GM19351 (cell line): ENCODE measurements at regions not wholly inside any gene's neighbourhood (a gene's known extent, or its start where the extent isn't known, plus 50 kb on each side); places are given as distances from the start of the nearest gene placed in this dataset.

ENCODE experiments used
- ATAC-seq: cut with Tn5 transposase; IDR thresholded peaks from one replicate; pipeline ENCODE4 v1.9.1; 2021; ENCODE audit warnings: mild to moderate bottlenecking, moderate library complexity; ENCODE audit not compliant: unreplicated experiment

DNA sequence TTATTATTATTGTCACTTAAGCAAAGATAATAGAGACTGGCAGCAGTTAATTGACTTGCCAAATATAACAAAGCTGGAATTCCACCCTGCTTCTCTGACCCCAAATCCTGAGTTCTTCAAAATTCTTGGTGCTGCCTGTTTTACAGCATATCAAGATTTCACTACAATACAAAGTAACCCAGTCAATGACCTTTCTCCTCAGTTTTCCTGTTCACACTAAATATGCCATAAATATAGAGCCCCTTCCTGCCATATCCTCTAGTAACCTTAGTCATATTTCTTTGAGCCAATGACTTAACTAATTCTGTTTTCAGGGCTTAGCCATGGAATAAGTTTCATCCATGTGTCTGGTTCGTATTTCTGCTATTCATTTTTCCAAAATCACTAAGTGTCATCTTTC, 315.3 kb upstream of the HS3ST1 start:
- ATAC-seq, result no peak

GRCh38 chr4:11743236-11743635, 314.5 kb upstream of the HS3ST1 start:
- no peak for ATAC-seq

DNA sequence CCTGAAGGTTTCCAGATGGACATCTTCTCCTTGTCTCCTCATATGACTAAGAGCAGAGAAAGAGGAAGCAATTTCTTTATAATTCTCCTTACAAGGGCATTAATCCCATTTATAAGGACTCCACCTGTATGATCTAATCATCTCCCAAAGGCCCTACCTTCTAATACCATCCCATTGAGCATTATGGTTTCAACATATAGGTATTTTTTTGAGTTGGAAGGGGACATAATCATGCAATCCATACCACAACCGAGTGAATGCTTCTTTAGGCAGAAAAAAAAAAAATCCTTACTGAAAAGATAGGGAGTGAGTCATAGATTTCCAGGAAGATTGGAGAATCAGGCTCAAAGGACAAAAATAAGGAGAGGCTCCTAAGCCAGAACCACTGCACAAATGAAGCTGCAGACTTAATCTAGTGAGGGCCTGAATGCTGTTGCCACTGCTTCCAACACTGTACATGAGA, 312.5 kb upstream of the HS3ST1 start:
- no peak for ATAC-seq

- no peak for ATAC-seq
Observed at GRCh38 chr4:11739992-11740391, 311.3 kb upstream of the HS3ST1 start.

DNA sequence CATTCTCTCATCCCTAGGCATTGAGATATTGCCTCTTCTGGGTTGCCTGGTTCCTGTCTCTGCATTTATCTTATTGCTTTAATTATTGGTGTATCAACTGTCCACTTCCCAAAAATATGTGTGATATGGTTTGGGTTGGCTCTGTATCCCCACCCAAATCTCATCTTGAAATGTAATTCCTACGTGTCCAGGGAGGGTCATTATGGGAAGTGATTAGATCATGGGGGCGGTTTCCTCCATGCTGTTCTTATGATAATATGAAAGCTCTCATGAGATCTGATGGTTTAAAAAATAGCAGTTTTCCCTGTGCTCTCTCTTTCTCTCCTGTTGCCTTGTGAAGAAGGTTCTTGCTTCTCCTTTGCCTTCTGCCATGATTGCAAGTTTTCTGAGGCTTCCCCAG, 308.3 kb upstream of the HS3ST1 start:
- no peak for ATAC-seq

DNA sequence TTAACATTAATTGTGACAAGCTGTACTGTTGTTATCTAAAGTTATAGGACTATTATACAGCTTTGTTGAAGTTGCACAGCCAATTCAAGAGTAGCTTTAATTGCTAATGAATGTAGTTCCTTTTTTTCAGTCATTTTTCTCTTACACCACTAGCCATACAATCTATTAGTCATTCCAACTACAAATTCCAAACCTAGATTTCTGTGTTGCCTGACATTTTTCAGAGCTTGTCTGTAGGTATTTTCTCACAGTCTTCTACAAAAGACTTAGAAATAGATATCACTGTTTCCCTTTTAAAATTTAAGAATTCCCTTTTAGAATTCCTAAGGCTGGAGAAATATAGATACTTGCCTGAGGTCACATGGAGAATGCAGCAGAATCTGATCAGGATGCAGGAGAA, 307.0 kb upstream of the HS3ST1 start:
- ATAC-seq, result no peak

- ATAC-seq, result no peak
Observed at GRCh38 chr4:11732155-11732554, 303.5 kb upstream of the HS3ST1 start.

GRCh38 chr4:11730545-11730944, 301.9 kb upstream of the HS3ST1 start:
- no peak for ATAC-seq

- ATAC-seq, result no peak
Observed at GRCh38 chr4:11729548-11729947, 300.9 kb upstream of the HS3ST1 start.

GRCh38 chr4:11727903-11728564, 299.3 kb upstream of the HS3ST1 start:
- ATAC-seq, result no peak

- ATAC-seq, result no peak
Observed at GRCh38 chr4:11724731-11725130, 296.0 kb upstream of the HS3ST1 start.

DNA sequence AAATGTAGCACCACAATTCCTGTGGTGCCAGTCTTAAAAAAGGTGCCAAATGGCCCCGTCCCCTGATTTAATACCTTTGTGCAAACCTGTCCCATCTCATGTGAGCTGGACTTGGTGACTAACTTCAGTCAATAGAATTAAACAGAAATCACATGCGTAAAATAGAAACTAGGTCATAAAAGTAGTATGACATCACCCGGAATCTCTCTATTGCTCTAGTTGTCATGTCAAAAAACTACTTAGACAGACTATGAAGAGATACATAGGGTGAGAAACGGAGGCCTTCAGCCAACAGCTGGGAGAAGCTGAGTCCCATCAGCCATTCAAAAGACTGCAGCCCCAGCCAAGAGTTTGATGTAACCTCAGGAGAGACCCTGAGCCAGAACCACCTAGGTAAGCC, 293.5 kb upstream of the HS3ST1 start:
- no peak for ATAC-seq

GRCh38 chr4:11720292-11720691, 291.6 kb upstream of the HS3ST1 start:
- ATAC-seq, result peak; percentile 69

DNA sequence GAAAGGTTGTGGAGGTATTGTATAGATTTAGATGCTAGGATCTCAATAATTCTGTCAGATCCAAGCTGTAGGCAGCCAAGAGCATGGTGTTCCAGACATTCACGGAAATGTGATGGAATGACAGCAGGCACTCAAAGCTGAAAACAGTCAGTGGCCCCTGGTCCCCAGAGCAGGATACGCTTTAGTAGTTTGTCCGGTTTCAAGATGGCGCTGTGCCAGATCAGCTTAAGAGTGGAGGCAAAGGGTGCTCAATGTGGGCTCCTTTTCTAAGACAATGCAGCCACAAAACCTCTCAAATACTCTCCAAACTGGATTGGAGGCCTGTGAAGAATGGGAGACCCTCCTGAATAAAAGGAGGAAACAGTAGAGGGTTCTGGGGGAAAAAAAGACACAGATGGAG, 291.2 kb upstream of the HS3ST1 start:
- no peak for ATAC-seq

GRCh38 chr4:11715753-11716521, 287.2 kb upstream of the HS3ST1 start:
- ATAC-seq, result no peak

DNA sequence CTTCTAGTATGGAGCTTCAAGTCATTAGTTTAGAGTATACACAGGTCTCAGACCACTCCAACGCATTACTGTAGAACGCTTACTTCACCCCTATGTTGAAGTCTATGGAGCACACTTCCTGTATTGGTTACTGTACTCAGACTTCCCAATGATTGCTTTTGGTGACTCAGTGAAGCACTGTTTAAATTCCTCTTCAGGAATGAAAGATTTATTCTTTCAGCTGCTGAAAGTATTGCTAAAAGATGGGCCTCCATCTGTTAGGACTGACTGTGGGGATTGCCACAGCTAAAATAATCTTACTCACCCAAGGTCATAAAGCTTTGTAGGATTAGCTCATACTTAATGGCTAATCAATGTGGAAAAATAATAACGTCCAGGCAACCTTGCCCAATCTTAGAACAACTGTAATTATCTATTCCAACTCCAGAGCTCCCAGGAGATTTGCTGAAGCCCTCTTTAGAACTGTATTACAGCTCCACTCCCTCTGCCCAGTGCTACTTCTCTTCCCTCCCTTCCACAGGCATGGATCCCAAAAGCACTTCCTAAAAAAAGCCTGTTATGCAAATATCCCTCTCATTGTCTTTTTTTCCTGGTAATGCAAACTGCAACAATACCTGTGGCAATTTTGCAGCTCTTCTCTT, 281.9 kb upstream of the HS3ST1 start:
- no peak for ATAC-seq

- no peak for ATAC-seq
Observed at GRCh38 chr4:11704186-11704830, 275.6 kb upstream of the HS3ST1 start.

- no peak for ATAC-seq
Observed at GRCh38 chr4:11702886-11703557, 274.3 kb upstream of the HS3ST1 start.

DNA sequence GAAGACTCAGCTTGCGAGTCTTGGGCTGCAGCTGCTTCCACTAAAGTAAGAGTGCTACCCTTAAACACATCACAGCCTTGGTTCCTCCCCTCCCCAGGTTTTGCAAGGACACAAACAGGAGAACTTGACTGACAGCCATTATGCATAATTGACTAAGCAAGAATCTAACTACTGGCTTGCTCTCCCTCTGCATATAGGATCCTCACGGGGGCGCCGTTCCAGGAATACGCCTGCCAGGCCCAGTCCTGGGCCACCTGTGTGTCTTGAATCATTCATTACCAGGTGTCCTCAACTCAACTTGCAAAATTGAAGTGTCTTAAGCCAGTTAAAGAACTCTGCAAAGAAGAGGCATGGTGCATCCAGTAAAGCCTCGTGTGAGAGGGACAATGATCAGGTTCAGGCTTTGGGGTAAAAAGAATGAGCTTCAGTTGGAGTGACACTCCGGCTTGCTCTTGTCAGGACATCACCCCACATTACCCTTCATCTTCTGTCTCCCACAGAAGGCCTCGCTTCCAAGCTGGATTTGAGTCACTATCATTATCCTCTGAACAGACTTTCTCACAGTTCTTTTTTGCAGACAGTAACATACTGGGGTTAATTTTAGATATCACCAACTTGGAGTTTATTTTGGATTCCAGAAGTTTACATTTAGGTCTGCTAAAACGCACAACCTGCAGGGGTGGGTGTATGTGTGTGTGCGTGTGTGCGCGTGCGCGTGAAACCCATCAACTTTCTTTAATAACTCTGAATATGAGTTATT, 273.5 kb upstream of the HS3ST1 start:
- no peak for ATAC-seq

DNA sequence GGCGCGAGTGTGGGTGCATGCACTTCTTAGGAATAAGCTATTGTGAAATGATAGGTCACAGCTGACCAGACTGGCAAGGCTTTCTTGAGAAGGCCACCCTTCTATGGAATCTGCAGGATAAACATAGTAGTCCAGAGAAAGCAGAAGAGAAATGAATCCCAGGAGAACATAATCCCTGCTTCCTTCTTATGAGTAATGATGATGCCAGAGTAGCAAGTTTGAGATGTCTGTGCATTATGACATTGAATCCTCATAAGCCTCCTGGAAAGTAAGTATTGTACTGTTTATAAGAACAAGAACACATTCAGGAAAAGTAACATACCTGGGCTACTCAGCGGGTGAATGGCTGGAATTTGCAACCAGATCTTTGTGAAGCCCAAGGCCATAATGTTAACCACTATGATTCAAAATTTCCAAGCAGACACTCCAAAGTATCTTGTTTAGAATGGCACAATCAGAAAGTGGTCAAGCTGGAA, 272.1 kb upstream of the HS3ST1 start:
- no peak for ATAC-seq
